Globus pallidus (tissue), 1 donor: ENCODE measurements at regions not wholly inside any gene's neighbourhood (a gene's known extent, or its start where the extent isn't known, plus 50 kb on each side); places are given as distances from the start of the nearest gene placed in this dataset.

Experiments
- DNase-seq: peaks from one replicate; pipeline ENCODE4 v3.0.0-alpha.2; 2015; ENCODE audit warnings: low spot score

DNA sequence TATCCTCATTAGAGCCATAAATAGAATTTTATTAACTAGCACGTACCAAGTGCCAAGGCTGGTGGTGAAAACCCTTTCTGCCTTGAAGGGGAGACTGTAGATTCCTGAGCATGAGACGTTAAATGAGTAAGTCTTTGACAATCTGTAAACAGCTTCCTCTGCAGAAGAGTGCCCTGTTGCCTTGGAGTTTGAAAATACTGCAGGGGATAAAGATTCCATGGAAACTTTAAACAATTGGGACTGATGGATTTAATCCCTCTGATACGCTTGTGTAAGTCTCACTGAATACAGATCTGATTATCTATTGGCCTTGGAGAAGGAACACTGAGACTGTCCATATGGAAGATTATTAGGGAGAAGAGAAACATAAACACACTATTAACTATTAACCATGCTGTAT, 1053.4 kb upstream of the RBFOX1 start:
- no peak for DNase-seq

DNA sequence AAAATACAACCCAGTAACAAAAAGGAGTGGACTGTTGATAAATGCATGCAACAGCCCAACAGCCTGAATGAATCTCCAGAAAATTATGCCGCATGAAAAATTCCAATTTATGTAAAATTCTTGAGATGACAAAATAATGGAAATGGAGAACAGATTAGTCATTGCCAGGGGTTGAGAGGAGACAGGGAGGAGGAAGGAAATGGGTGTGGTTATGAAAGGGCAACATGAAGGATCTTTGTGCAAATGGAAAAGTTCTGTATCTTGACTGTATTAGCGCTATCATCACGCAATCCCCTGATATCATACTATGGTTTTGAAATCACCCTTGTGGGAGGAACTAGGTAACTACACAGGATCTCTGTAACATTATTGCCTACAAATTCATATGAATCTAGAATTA, 1058.3 kb upstream of the RBFOX1 start:
- no peak for DNase-seq

DNA sequence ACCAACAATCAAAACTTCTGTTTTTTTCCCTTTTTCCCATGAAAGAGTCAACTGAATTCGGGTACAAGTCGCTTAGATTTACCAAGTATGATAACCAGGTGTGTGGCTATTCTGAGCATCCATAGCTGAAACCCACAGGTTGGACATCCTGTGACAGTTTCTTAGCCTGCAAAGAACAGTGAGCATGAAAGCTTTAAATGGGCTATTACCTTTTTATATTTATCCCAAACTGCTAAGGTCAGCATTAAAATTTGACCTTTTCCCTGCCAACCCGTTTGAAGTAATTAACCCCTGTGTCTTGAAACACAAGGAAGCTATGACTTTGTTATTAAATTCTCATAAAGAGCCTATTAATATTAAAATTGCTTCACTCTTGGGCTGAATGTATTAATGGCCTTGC, 1065.0 kb upstream of the RBFOX1 start:
- no peak for DNase-seq

DNA sequence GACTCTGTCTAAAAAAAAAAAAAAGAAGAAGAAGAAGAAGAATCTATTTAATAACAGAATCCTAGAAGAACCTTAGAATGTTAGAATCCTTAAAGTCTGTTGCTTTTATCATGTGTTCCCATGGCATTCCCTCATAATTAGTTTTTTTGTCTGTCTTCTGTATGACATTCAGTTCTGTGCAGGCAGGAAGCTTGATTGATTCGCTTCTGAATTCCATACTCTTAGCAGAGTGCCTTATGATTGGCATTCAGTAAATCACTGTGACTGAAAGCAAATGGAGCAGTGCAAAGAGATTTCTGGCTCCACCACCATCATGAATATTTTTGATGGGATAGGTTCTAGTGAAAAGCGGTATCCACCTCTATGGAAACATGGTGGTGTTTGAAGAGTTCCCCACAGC, 1065.9 kb upstream of the RBFOX1 start:
- no peak for DNase-seq

DNA sequence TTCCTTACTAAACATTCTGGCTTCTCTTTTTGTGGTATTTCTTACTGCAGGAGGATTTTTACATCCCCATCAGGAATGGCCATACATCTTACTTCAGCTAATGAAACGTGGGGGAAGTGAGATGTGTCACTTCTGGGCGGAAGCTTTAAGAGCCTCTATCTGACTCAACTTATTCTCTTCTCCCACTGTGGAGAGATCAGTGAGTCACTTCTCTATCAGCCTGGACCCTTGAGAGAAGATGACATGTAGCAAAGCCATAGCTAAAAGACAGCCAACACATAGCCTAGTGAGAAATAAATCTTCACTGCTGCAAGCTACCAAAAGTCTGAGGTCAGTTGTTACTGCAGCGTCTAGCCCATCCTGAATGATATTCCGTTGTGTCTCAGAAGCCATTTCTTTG, 1066.7 kb upstream of the RBFOX1 start:
- no peak for DNase-seq

DNA sequence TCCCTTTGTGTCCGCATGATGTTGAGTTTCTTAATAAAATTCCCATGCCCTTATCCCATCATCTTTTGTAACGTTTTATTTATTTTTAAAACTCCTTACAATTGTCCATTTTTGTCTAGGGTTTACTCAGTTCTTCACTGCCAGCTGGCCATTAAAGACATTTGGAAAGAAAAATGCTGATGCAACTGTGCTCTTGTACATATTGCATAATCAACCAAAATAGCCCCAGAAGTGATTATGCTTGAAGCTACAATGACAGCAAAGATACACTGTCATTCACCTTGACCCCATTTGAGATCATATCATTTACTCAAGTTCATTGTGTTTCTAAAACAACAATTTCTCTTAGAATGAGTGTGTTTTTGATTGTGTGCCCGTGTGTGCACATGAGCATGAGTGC, 1074.6 kb upstream of the RBFOX1 start:
- DNase-seq, result no peak

DNA sequence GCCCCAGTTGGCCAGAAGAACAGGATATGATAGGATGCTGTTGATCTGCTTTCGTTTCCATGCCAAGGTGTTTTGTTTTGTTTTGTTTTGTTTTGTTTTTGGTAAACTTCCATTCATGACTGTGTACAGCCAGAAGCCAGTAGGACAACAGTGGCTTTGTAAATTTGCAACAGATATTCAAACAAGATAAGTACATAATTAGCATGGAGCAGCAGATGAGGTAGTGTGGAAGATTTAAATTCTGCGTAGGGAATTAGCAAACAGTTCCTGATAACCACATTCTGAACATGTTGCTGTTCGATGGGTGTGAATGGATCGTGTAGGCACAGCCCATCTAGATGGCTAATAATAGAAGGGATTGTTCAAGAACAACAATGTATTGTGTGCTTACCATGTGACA, 1080.1 kb upstream of the RBFOX1 start:
- DNase-seq, result no peak

DNA sequence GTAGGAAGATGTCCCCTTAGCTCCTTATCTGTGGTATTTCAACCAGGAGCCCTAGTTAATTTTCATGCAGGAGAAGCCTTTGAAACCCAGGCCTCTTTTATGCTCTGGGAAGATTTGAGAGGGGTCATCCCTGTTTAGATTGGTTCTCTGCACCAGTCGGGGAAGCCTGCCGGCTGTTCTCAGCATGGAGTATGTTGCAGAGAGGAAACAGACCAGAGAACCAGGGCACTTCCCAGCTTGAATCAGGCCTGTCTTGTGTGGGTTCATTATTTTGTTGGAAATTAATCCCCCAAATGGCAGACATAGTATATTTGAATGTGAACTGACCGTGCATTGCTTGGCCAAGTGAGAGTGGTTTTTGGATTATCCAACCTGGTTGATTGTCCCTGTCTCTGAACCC, 1082.1 kb upstream of the RBFOX1 start:
- DNase-seq, result no peak

DNA sequence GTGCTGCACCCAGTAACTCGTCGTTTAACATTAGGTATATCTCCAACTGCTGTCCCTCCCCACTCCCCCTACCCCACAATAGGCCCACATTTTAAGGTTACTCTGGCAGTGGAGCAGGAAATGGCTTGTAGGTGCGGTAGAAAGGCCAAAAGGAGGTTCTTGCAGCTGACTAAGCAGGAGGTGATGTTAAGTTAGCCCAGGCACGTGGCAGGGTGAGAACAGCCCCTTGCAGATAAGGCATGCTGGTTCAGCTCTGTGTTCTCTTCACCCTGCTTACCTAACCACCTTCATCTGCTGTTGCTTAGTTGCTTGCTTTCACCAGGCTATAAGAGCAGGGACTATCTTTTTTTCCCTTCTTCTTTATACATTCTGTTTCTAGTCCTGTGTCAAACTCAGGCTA, 1082.8 kb upstream of the RBFOX1 start:
- no peak for DNase-seq

DNA sequence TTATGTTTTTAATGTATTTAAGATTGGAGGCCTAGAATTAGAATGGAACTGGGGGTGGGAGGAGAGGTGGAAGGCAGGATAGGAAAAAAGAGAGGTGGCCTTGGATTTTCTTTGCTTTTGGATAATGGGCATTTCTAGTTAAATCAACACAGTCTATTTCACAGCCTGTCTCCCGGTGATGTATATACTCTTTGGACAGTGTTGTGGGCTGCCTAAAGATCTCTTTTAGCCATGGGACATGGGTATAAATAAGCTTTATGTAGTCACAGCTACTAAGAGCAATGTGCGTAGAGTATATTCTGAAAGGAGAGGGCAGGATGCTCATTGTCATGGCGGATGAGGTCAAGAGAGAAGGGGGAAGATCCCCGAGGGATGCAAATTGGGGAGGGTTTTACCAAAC, 1084.4 kb upstream of the RBFOX1 start:
- no peak for DNase-seq

DNA sequence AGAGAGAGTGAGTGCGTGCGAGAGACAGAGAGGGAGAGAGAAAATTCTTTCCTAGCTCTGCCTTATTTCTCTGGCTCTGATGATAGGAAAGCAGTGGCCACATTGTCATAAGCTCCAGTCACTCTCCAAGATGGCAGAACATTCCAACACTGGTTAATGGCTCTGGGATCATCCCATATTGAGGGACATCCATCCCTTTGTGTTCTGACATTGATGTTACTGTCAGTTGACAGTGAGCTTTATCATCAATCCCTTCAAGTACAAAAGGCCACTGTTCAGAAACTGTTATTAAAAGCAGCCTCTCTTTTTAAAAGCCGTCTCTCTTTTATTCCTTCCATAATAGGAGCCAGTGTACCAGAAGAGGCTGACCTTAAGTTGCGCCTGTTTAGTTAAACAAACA, 1084.9 kb upstream of the RBFOX1 start:
- peak; percentile 42 for DNase-seq

DNA sequence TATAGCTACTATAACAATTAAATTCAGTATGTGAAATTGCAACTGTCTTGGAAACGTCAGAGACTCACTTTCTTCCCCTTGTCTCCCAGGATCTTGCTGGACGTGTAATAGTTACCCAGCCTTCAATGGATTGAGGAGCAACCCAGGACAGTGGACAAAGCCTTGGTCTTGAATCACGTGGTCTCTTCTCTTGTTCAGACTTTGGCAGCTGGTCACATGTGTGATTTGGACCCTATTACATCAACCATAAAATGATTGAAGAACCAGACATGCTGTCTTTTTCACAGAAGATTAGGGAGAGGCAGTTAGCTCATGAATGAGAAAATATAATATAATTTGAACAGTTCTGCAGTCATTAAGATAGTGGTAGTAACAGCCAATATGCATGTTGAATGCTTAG, 1085.5 kb upstream of the RBFOX1 start:
- no peak for DNase-seq

DNA sequence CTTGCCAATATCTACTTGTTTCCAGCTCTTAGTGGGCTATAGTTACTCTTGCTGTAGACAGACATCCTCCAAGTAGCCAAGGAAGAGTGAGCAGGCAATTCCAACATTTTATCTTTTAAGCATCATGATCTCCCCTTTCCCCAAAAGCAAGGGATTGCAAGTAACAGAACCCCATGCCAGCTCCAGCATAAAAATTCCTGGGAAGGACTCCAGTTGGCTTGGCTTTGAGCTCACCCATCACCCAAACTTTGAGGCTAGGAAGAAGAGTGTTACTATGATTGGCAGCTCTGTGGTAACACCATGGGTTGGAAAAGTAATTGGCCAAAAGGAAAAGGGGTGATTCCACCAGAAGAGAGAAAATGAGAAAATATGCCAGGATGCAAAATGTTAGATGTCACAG, 1086.4 kb upstream of the RBFOX1 start:
- no peak for DNase-seq

DNA sequence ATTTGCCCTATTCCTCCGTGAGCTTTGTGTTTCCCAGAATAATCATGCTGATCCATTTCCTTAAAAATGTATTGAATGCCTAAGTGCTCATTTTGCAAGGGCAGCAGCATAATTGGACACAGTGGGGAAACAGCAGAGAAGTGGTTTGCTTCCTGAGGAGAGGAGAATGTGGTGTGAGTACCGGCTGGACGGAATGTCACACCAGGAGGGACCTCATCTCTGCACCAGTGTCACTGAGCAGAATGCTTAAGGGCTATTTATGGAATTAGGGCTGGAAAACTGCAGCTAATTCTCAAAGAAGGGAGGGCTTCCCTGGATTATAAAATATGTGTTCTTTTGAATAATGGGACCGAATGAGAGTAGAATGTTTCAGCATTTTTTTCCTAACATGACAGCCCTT, 1100.6 kb upstream of the RBFOX1 start:
- no peak for DNase-seq

DNA sequence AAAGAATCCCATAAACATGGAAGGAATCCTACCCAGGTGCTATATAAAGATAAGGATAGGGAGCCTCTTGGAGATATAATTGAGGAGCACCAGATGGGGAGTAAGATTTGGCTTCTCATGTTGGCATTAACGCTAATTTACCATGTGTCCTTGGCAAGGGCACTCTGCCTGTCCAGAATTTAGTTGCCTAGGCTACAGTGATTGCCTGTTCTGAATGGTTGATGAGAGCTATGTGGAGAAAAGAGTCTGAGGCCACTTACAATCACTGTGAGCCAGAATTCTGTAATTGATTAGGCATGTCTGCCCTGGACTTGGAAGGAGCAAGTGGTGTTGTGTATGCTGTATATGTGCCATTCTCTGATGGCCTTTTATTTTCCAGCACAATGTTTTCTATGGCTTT, 1101.2 kb upstream of the RBFOX1 start:
- DNase-seq, result no peak

DNA sequence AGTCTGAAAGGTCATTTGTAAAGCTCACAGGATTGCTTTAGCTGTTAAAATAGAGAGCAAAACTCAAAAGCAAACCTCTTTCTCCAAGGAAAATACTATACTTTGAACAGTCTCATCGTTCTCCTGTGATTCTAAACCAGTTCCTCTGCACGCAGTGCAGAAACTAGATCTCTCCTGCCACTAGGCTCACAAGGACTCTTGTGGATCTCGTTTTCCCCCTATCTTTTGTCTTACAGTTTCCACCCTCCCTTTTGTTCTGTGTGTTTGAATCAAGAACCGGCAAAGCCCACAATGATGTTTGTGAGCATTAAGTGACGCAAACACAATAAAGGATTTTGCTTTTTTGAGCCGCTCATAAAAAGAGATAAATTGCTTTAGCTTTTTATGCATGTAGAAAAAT, 1103.5 kb upstream of the RBFOX1 start:
- no peak for DNase-seq

DNA sequence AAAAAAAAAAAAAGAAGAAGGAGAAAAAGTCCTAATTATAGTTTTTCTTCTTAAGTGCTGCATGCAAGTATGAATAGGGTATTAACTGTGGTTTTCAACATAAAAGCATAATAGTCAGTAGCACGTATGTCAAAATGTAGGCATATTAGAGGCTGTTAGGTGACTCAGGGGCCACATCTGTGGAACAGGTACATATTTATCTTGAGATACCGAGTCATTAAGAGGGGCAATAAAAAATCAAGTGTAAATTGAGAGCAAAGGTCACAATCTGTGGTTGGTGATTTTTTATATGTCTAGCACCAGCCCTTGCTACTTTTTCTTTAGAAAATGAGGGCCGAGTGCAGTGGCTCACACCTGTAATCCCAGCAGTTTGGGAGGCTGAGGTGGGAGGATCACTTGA, 1113.8 kb upstream of the RBFOX1 start:
- no peak for DNase-seq

DNA sequence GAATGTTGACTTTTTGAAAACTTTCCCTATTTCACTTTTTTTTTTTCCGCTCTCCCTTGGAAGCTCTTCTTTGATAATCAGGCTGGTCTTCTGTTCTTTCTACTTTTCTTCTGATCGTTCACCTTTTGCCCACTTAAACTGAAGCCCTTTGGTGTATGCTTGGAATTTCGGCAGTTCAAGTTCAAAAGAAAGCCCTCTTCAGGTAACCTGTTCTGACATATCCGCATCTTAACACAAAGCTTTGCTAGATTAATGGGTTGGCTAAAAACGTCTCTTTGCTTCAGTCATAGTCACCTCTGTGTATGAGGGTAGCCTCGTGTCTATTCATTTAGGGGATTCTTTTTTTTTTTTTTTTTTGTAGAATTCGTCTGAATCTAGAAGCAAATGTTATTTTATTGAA, 1115.8 kb upstream of the RBFOX1 start:
- no peak for DNase-seq

DNA sequence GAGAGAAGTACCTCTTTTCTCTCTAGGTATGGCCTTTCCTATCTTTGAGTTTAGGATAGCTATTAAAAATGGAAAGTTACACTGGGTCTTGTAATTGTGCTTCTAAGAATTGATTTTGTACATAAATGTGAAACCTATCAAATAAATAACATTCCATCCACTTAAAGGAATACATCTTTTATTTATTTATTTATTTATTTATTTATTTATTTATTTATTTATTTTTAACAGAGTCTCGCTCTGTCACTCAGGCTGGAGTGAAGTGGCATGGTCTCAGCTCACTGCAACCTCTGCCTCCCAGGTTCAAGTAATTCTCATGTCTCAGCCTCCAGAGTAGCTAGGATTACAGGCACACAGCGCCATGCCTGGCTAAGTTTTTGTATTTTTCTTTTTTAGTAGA, 1114.0 kb upstream of the EEF2KMT start:
- DNase-seq, result no peak

DNA sequence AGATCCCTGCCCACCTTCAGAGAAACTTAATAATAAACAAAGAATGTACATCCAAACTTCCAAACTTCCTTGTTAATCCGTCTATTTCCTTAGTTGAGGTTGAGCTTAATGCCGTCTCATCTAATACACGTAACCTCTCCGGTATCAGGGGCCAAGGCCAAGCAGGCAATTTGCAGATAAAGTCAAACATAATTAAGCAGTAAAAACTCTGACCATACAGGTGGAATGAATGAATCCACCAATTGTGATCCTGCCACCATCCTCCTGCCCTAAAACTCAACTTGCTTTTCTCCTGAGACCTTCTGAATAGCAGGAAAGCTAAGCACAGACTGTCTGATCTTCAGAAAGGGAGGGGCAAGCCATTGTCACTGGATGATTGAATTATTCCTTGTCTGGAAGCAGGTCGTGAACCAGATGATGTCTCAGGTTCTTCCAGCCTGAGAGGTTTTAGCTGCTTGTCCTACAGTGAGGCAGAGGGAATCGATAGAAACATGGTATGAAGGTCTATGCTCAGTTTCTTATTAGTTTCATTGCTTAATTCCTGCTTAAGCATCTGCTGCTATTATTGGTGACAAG, 1111.8 kb upstream of the EEF2KMT start:
- no peak for DNase-seq

DNA sequence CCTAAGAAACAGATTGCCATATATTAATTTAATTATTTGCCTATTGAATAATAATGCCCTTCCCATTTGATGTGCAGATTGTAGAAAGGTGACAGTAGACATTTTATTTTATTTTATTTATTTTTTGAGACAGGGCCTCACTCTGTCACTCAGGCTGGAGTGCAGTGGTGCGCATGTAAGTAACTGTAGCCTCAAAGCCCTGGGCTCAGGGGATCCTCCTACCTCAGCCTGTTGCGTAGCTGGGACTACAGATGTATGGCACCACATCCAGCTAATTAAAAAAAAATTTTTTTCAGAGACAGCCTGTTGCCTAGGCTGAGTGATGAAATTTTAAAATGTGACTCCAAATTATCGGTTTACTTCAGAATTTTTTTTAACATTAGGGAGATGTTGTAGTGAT, 1110.0 kb upstream of the EEF2KMT start:
- DNase-seq, result no peak

DNA sequence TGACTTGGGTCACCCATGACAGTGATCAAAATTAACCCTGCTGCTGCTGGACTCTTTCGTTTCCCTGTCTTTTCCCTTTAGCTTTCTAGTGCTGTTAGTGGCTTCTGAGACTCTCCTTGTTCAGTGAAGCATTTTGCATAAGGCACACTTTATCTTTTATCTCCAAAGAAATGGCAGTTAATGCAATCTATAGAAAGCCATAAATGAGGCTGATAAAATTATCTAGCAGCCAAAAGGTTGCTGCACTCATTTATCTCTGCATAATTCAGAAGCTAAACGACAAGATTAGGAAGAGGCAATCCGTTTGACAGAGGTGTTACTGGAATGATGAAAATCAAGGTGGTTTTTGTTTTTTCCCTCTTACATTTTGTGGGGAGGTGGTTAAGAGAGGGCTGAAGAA, 1109.5 kb upstream of the EEF2KMT start:
- DNase-seq, result no peak

DNA sequence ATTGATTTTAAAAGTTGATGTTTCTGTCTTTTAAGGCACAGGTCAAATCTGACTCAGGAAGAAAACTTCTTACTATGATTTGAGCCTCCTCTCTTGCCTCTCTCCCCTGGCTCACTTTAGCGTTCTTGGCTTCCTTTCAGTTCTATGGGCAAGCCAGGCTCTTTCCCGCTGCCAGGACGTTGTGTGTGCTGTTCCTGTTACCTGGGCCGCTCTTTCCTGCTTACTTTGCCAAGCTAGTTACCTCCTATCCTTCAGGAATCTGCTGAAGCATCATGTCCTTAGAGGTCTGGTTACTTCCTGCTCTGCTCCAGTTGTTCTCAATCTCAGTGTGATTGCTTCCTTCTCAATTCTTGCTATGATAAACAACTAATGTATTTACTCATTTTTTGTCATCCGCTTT, 1108.5 kb upstream of the EEF2KMT start:
- no peak for DNase-seq

DNA sequence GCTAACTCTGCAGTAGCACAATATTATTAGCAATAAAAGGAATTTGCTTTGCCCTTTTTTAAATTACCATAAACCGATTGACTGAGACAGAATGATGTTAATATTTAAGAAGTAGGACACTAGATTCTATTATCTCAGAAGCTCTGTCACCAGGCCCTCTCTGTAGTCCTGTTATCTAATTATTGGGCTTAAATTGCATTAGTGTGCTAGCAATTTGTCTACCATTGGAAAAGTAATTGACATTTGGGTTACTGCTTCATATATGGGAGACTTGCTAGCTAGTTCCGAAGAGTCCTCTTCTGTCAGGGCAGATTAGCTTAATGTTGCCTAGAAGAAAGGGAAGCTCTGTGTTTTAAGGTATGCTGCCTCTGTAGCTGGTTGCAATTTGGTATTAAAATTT, 1107.3 kb upstream of the EEF2KMT start:
- DNase-seq, result no peak

DNA sequence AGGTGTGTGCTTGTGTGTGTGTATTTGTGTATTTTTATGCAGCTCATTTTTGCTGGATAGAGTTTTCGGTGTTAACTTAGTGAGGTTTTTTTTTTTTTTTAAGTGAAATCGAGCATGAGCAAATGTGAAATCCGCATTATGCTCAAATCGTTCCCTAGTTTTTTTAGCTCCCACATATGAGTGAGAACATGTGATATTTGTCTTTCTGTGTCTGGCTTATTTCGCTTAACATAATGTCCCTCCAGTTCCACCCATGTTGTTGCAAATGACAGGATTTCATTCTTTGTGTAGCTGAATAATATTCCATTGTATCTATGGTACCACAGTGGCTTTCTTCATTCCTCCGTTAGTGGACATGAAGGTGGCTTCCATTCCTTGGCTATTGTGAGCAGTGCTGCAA, 1103.3 kb upstream of the EEF2KMT start:
- DNase-seq, result no peak
